ENCODE measurements at regions not wholly inside any gene's neighbourhood (a gene's known extent, or its start where the extent isn't known, plus 50 kb on each side); places are given as distances from the start of the nearest gene placed in this dataset.
"Not testable (repeated sequence)": the region's sequence is repeated elsewhere in the genome, so short reads cannot be mapped to it uniquely, and the experiment has no call there.

- DNase-seq (ENCODE audit: low read depth in 2 of 2): no peak
Measured at GRCh38 chr12:131542351-131542750, 168.5 kb upstream of the SFSWAP start.

DNA sequence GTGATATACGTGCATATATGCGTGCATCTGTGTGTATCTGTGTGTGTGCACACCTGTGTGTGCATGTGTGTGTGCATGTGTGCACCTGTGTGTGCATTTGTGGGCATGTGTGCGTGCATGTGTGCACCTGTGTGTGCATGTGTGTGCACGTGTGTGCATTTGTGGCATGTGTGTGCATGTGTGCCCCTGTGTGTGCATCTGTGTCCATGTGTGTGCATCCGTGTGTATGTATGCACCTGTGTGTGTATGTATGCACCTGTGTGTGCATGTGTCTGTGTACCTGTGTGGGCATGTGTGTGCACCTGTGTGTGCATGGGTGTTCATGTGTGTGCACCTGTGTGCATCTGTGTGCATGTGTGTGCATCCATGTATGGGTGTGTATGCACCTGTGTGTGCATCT, 167.8 kb upstream of the SFSWAP start:
- no peak for DNase-seq (ENCODE audit: low read depth in 2 of 2)

- DNase-seq (ENCODE audit: low read depth in 2 of 2): no peak
Measured at GRCh38 chr12:131547555-131547954, 163.3 kb upstream of the SFSWAP start.

DNA sequence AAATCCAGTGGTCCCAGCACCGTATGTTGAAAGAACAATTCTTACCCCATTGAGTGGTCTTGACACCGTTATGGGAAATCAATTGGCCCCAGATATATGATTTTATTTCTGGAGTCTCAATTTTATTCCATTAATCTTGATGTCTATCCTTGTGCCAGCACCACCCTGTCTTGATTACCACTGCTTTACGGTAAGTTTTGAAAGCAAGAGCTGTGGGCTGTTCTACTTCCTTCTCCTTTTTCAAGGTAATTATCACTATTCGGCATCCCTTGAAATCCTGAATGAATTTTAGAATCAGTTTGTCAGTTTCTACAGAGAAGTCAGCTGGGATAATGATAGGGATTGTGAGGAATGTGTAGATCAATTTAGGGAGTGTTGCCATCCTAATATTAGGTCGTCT, 160.8 kb upstream of the SFSWAP start:
- no peak for DNase-seq (ENCODE audit: low read depth in 2 of 2)

- DNase-seq (ENCODE audit: low read depth in 2 of 2): no peak
Measured at GRCh38 chr12:131551675-131552491, 159.0 kb upstream of the SFSWAP start.

- no peak for DNase-seq (ENCODE audit: low read depth in 2 of 2)
Measured at GRCh38 chr12:131552492-131552863, 158.4 kb upstream of the SFSWAP start.

DNA sequence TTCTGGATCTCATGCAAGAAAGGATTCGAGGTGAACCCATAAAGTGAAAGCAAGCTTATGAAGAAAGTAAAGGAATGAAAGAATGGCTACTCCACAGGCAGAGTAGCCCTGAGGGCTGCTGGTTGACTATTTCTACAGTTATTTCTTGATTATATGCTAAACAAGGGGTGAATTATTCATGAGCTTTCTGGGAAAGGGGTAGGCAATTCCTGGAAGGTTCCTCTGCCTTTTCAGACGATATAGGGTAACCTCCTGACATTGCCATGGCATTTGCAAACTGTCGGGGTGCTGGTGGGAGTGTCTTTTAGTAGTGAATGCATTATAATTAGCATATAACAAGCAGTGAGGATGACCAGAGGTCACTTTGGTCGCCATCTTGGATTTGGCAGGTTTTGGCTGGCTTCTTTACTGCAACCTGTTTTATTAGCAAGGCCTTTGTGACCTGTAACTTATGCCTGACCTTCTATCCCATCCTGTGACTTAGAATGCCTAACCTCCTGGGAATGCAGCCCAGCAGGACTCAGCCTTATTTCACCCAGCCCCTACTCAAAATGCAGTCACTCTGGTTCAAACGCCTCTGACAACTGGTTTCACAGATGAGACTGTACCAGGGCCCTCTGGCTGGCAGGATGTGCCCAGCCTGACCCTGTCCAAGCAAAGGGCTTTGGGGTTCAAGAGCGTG, 157.7 kb upstream of the SFSWAP start:
- DNase-seq (ENCODE audit: low read depth in 2 of 2): no peak

DNA sequence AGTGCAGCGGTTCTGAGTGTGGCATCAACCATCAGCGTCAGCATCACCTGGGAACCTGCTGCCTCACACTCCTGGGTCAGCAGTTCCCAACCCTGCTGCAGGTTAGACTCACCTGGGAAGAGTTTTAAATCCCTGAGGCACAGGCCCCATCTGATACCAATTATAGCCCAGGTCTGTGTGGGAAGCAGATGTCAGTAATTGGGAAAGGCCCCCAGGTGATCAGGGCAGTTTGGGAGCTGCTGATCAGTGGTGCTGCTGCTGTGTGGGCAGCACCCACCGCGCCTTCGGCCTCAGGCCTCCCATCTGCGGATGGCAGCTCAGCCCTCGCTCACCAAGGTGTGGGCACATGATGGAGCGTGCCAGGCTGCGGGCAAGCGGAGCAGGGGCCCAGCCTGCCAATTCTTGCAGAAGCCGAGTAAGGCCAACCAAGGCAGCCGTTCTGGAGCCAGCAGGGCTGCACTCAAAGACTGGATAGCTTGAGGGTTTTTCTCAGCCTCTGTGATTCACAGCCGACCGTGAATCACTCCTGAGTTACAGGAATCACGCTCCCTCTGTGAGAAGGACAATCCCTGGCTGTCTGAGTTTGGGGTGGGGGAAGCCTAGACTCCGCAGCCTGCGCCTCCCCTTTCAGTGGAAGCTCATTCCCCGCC, 155.6 kb upstream of the SFSWAP start:
- no peak for DNase-seq (ENCODE audit: low read depth in 2 of 2)

GRCh38 chr12:131555866-131556265, 155.0 kb upstream of the SFSWAP start:
- no peak for DNase-seq (ENCODE audit: low read depth in 2 of 2)

DNA sequence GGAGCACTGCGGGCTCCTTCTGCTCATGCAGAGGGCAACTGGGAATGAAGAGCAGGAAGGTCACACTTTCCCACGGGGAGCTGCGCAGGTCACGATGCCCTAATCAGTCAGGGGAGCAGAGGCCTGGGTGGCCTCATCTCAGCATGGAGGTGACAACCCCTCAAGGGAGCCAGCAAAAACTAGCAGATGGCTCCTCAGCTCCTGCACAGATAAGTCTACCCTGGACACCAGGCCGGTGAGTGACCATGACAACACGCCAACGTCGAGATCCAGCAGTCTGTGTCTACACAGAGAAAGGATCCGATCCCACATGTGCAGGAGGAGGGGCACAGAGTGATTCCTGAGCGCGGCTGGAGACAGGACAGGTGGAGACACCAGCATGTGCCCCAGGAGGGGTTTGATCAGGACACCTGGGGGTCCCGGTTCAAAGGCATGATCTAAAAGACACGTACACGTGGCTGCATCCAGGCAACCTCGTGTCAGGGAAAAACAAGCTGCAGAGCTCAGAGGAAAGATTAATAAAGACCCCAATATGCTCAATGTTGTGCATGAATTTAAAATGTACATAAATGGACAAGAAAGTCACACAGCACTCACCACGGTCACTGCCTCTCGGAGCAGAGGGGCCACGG, 153.7 kb upstream of the SFSWAP start:
- DNase-seq (ENCODE audit: low read depth in 2 of 2): no peak

DNA sequence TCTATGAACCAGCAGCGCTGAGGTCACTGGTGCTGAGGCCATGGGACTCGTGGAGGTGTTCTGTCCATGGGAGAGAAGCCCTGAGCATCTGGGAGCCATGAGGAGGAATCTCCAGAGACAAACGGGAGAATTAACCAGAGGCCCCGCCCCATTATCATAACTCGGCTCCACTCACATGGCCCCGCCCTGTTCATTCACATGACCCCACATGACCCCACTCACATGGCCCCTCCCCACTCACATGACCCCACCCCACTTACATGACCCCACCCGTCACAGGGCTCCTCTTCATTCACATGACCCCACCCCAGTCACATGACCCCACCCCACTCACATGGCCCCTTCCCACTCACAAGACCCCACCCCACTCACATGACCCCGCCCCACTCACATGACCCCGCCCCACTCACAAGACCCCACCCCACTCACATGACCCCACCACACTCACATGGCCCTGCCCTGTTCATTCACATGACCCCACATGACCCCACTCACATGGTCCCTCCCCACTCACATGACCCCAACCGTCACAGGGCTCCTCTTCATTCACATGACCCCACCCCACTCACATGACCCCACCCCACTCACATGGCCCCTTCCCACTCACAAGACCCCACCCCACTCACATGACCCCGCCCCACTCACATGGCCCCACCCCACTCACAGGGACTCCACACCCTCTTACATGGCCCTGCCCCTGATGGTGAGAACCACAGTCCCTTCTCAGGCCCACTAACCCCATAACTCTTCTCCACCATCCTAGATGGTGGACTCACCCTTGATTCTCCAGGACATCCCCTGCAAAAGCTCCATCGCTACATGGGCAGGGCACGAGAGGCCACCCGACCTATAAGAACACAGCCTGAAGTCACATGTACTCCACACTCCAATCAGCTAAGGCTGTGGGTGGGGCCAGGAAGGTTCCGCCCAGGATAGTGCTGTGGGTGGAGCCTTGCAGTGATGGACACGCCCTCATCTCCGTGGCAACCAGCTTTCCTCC, 151.1 kb upstream of the SFSWAP start:
- DNase-seq (ENCODE audit: low read depth in 2 of 2): no peak

- DNase-seq (ENCODE audit: low read depth in 2 of 2): no peak
Measured at GRCh38 chr12:131561051-131561450, 149.8 kb upstream of the SFSWAP start.

DNA sequence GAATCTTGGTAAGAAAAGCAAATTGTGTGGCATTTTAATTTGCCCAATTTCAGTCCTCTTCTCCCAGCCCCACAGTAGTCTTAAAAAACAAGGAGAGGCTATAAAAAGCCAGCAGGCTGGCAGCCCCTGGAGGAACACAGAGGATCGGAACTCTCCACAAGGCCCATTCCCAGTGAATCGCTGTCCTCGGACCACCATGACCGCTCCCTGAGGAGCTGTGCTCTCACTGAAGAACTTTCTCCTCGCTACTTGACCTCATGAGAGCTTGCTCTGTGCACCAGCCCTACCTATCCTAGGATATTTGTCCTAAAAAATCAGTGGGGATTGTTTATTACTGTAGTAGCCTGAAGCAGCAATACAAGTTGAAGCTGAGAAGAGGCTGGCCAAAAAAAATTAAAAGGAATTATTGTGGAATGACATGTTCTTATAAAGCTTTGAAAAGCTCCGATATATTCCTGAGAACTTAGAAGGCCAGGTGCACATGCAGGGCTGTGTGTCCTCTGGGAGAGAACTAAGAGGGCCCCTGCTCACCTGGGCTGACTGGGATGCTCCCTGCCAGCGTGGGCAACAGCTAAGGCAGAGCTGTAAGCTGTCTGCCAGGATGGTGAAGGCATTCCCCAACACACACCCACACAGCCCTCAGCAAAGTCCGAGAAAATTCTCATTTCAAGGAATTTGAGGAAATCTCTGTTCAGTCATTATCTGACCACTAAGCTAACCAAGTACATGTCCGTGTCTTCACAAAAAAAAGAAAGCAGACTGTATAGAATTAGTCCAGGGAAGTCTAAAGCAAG, 148.8 kb upstream of the SFSWAP start:
- DNase-seq (ENCODE audit: low read depth in 2 of 2): no peak

DNA sequence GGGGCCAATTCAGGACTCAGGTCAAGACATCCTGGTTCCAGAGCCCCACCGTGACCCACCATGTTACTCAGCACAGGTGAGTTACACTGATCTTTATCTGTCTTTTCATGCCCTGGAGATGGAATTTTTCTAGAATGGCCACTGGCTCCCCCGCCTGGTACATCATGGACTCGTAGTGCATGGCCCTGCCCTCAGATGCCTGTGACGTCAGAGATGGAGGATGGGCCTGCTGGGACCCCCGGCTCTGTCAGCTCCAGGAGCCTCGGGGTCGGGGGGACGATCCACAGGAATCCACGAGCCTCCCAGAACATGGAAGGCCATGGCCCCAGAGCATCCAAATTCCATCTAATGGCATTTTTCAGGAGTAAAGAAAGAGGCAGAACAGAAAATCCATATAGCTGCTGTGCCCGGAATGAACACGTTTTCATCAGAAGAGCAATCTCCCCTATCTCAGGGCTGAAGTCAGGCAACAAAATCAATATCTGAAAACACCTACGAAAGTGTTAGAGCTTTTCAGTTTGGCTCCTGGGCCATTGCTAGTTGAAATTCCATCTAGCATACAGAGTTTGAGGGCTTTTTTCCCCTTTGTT, 146.7 kb upstream of the SFSWAP start:
- DNase-seq (ENCODE audit: low read depth in 2 of 2): not testable (repeated sequence)

GRCh38 chr12:131564845-131565244, 146.0 kb upstream of the SFSWAP start:
- no peak for DNase-seq (ENCODE audit: low read depth in 2 of 2)

- DNase-seq (ENCODE audit: low read depth in 2 of 2): no peak
Measured at GRCh38 chr12:131565267-131566015, 145.4 kb upstream of the SFSWAP start.

GRCh38 chr12:131568336-131568735, 142.6 kb upstream of the SFSWAP start:
- DNase-seq (ENCODE audit: low read depth in 2 of 2): no peak

DNA sequence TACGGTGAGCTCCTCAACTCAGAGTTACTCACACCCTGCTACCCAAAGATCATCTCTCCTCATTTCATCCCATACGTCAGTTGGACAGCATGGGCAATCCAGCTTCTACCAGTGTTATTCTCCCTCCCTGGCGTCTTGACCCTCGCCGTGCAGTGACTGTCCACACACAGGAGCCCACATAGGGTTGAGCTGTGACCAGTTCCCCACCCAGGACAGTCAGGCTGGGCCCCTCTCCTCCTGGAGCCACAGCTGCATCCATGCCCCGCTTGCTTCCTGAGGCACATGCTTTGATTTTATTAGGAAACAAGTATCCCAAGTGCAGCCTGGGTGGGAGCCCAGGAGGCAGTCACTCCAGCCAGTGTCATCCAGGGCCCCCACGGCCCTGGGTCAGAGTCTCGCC, 140.3 kb upstream of the SFSWAP start:
- DNase-seq (ENCODE audit: low read depth in 2 of 2): no peak

DNA sequence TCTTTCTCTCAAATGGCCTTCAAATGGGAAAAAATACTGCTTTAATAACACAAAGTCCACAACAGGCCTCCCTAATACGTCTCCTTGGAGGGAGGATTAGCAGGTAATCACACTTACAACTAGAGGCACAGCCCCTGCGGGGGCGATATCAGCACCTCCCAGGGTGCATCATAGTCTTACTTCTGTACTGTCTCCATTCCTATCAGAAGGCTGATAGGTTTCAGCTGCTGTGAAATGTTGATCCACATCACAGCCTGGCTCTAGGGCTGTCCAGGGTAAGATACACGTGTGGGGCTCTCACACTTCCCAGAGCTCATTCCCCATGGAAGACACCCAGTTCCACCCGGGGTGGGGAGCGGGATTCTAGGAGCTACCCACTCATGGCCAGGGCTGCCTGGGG, 139.1 kb upstream of the SFSWAP start:
- DNase-seq (ENCODE audit: low read depth in 2 of 2): no peak
